IPS-18c (cell line): ENCODE measurements at regions not wholly inside any gene's neighbourhood (a gene's known extent, or its start where the extent isn't known, plus 50 kb on each side); places are given as distances from the start of the nearest gene placed in this dataset.

Experiments
- H3K4me3 ChIP-seq: 2 replicates; pipeline ENCODE4 v1.7.0; 2013; ENCODE audit warnings: low read depth, mild to moderate bottlenecking, low read length, moderate library complexity; ENCODE audit not compliant: insufficient read depth
- H3K9me3 ChIP-seq: one replicate; pipeline ENCODE4 v1.6.1; 2013; ENCODE audit warnings: mild to moderate bottlenecking, low read length, moderate library complexity; ENCODE audit not compliant: control insufficient read depth, insufficient read depth

DNA sequence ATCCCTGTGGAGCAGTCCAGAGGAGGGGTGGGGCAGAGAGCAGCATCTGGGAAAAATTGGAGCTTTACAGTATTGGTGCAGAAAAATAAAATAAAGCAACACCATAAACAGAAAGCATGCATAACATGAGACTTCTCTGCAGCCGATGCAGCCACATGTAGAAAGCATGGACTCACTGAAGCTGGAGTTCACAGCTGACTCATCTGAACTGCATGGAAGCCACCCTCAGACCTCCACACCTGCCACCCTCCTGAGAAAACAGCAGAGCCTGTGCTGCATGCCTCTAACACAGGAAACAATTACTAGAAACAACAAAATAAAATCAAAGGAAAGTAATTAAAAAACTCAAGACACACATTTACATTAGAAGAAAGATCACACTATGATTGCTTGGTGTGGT is 169.4 kb upstream of the ALKAL2 start:
- H3K9me3 ChIP-seq: peaks cover 2% of the 10 kb centered on the region
- H3K4me3 ChIP-seq: no peak overlapping the region

DNA sequence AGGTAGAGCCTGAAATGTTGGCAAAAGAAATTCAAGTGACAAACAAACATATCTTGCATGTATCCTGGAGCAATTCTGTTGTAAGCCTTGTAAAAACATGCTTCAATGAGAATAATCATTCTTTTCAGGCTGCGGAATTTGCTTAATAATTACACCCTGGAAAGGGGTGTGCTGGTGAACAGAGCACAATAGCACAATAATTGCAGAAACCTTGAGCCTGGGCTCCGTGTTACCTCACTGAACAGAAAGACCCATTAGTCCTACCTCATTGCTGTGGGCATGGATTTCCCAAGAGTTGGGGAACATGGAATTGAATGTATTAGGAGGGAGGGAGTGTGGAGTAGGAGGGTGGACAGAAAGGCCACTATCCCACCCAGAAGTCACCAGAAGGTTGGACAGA is 168.0 kb upstream of the ALKAL2 start:
- H3K9me3 ChIP-seq: peaks cover 2% of the 10 kb centered on the region
- H3K4me3 ChIP-seq: no peak overlapping the region

DNA sequence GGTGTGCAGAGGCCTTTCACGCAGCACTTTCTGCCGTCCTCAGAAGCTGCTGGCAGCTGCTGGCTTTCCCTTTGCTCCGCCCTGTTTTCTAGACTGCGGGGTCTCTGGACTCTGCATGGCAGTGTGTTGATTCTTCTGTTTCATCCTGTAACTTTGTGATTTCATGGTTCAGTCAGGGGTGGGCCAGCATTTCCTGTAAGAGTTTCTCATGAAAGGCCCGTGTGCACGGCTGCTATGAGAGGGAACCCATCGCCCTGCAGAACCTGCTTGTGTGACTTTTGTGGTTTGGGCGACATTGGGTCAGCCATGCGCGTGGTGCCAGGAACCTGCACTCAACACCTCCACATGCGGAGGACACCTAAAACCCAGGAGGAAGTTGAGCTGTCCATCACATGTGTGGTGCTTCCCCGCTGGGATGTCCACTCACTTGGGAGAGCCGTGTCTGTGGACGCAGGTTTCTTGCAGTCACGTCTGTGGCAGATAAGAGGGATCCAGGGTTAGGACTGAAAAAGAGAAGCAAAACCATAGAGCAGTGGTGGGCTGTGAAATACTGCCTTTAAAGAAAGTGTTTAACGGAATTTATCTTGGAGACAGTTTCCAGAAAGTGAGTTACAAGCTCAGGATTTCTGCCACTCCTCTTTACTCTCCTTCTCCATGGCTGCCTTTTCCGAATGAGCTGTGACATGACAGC is 167.3 kb upstream of the ALKAL2 start:
- Histone ChIP-seq H3K4me3 (no peak overlapping the region), H3K9me3 (peaks cover 2% of the 10 kb centered on the region)

DNA sequence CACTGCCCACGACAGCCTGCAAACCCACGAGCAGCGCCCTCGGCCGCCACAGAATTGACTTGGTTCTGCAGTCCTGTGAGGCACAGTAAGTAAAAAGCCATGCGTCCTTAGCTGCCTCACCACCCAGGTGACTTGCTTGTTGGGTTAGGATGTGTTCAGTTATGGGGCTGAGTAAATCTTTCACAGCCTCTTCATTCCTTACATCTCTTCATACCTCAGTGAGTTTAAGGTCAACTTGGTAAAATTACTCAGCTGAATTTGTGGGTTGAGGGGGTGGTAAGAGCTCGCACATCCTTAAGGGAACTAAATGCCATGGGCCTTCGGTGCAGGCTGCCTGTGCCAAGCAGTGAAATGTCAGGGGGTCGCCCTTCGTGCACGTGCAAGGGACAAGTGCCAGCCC is 165.2 kb upstream of the ALKAL2 start:
- no peak overlapping the region for H3K4me3 ChIP-seq
- H3K9me3 ChIP-seq: peaks cover 2% of the 10 kb centered on the region

DNA sequence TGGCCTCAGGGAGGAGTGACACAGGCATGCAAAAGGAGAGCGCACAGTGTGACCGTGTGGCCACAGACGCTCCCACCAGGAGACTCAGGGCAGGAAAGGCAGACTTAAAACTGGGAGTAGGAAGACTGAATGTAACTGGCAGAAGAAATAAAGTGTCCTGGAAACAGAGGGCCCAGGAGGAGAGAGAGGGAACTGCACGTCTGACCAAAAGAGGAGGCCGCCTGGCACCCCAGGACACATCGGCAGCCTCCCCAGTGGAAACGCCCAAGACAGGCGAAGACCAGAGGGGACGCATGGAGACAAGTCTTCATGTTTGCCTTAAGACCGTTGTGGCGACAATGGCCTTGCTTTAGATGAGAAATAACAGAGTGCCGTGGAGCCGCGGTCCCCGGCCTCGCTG is 163.6 kb upstream of the ALKAL2 start:
- Histone ChIP-seq H3K9me3 (peaks cover 2% of the 10 kb centered on the region), H3K4me3 (no peak overlapping the region)

DNA sequence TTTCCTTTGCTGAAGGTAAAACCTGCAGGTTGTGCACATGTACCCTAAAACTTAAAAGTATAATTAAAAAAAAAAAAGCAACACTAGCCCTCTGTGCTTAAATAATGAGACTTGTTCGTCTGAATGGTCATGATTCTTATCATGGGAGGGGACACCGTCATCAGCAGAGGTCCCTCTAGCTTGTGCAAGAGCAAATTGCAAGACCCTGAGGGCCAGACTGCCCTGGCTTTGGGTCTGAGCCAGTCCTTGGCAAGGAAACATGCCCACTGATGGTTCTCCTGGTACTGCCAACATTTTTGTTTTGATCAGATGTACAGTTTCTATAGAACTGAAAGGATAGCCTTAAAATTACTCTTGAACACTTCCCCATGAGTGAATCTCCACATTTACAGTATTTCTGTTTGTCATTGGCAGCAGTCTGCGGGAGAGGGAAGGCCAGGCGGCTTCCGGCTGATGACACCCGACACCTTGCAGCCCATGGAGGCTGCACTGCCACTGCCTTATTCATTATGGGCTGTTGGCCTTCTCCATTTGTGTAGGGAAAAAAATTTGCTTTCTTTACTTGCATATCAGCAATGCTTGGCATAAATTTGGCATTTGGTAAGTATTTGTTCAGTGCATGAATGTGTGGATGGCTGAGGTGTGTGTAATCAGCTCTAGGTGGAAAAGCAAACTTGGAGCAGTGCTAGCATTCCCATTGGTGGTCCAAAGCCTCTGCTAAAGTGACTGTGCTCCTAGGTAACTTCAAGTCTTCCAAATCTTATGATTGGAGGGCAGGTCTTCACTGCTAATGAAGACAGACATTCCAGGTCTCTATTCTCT is 161.6 kb upstream of the ALKAL2 start:
- Histone ChIP-seq H3K9me3 (no peaks in the 10 kb centered on the region), H3K4me3 (no peak overlapping the region)

DNA sequence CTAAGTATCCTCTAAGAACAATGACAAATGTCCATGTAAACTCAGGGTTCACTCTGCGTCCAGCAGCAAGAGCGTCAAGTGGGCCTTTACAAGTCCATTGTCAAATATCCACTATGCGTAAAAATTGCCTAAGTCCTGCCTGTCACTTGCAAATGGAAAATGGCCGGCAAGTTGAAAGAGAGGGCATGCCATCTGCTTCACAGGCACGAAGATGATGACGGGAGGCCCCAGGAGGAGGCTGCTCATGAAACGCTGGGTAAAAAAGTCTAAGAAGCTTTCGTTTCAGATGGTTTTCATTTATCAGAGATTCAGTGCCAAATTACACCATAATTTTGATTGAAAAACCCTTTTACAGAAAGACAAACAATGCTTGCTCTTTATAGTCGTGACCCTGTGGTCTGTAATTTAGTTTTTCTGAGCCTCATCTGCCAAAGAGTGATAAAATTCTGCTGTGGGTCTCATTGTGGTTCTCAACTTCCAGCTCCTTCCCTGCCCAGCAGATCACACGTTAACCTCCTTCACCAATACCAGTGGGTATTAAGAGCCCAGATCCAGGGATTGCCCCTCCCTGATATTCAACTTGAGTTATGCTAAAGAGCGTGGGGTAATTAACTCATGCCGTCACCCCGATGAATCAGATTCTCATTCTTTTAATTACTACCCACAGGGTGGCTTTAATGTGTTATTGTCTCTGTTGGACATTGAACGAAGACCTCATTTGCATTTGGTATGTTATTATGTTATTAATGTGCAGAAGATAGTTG is 160.2 kb upstream of the ALKAL2 start:
- Histone ChIP-seq H3K4me3 (no peak overlapping the region), H3K9me3 (no peaks in the 10 kb centered on the region)

DNA sequence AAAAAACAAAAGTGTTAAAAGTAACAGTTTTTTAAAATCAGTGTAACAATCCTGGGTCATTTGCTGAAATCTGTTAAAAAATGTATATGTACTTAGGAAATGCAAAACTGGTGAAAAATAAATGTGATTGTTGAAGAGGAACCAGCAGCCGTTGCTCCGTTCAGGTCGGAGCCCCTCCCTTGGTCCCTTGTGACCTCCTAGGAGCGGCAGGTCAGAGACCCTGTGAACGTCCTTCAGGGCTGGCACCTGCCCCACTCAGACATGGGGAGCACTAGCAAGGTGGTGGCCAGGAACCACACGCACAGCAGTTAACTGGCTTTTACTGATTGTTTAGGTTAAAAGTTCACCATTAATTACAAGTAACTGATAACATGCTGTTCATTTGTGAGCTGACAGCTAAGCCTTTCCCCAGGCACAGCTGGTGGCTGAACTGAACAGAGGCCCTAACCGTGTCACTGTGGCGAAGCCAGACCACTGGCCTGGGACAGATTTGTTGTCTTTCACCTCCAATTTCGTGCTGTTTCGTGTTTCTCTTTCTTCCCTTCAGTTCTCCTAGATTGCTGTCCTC is 159.2 kb upstream of the ALKAL2 start:
- Histone ChIP-seq H3K9me3 (no peaks in the 10 kb centered on the region), H3K4me3 (no peak overlapping the region)

DNA sequence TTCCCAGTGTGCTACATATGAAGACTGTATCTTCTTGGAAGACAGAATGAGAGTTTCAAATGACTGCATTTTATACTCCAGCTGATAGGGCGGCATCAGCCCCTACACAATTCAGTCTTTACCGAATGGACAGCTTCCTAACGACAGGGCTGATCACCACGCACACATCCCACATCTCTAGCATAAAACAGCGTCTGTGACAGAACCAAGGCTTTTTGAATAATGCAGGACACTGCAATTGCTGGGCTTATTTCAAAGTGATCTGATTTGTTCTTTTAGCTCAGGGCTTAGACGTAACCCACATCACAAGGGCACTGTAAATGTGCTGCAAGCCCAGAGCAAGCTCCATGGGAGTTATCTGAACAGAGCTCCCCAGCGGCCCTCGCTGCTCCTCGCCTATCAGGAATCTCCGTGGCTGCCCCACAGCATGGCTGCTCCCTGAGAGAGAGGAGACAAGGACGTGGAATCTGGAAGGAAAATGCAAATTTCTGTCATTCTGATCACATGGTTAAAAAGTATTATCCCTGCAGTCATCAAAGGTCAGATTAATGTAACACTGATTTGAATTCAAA is 158.5 kb upstream of the ALKAL2 start:
- H3K9me3 ChIP-seq: no peaks in the 10 kb centered on the region
- no peak overlapping the region for H3K4me3 ChIP-seq

DNA sequence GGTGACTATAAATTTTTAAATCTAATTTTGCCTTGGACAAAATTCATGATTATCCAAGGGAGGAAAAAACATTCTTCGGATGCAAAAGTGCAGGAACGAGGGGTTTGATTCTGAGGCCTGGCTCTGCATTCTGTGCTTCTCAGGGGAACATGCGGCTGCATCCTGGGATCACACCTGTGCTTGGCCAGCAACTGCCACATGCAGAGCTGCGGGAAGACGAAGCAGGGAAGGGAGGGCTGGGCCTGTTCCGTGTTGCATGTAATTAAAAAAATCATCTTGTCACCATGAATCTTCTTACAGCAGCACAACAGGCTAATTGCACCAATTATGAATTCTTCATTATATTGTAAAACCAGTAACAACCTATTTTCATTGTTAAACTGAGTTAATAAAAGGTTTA is 158.0 kb upstream of the ALKAL2 start:
- Histone ChIP-seq H3K9me3 (no peaks in the 10 kb centered on the region), H3K4me3 (no peak overlapping the region)

DNA sequence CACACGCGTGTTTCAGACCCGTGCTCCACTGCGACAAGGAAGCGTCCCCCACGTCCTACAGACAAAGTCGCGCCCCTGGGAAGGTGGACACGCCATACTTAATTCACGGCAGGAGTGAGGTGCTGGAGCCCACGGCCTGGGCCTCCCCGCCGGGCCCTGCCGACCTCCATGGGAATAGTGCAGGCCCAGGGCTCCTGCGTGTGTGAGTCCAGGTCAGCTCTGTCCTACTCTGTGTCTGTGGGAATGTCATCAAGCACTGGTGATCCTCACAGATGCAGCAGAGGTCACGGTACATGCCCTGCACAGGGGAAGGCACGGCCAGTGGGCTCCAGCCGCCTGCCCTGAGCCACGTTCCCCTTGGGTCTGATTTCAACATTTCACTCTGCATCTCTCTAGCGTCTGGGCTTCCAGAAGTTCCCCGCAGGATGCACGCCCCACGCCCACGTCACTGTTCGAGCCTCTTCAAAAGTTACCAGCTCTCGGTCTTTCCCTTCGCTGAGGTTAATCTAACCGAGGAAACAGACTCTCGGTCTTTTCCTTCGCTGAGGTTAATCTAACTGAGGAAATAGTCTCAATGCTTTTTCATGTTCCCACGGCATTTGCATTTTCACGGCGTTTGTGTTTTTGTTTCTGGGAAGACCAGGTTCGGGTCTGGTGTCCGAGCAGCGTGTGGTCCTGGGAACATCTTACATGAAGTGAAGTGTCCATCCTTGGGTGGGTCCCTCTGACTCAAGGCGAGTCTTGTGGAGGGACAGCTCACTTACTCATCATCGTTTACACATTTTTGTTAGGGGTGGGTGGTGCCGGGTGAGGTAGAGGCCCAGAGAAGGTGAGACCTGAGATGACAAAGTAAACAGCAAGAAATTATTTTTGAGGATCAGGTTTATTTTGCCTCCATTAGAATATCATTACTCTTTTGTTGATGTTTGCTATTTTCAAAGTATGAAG is 157.3 kb upstream of the ALKAL2 start:
- Histone ChIP-seq H3K9me3 (no peaks in the 10 kb centered on the region), H3K4me3 (no peak overlapping the region)

DNA sequence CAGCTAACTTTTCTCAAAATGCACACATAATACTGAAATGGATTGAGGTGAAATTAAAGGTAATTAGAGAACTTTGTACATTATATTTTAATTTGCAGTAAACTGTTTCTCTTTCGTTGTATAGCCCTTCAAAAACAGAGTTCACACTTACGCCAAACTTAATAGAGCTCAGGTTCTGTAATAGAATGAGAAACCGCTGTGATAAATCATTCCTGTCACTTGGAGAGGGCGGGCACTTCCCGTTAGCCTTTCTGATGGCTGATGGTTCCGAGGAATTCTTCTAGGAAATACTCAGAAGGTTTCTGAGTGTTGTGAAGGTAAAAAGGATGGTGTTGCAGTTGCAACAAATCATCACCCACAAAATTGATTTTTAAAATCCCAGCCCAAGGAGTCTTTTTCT is 155.8 kb upstream of the ALKAL2 start:
- H3K4me3 ChIP-seq: no peak overlapping the region

DNA sequence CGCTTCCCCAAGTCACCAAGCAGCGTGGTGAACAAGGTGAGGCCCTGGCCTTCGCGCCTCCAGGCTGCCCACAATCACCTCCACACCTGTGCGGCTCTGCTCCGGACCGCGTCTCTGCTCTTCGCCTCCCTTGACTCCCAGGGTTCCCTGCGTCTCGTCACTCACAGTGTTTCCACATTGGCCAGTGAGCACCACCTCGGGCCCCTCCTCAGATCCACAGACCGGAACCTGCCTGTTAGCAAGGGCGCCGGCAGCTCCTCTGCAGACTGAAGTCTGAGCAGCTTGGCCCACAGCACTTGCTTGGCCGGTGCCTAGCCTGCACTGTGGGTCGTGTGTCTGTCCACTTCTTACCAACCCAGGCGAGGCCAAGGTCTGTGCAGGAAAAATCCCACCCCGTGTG is 155.3 kb upstream of the ALKAL2 start:
- no peak overlapping the region for H3K4me3 ChIP-seq

More for the DNA sequence above, 155.8 kb upstream of the ALKAL2 start:
- no peaks in the 10 kb centered on the region for H3K9me3 ChIP-seq

DNA sequence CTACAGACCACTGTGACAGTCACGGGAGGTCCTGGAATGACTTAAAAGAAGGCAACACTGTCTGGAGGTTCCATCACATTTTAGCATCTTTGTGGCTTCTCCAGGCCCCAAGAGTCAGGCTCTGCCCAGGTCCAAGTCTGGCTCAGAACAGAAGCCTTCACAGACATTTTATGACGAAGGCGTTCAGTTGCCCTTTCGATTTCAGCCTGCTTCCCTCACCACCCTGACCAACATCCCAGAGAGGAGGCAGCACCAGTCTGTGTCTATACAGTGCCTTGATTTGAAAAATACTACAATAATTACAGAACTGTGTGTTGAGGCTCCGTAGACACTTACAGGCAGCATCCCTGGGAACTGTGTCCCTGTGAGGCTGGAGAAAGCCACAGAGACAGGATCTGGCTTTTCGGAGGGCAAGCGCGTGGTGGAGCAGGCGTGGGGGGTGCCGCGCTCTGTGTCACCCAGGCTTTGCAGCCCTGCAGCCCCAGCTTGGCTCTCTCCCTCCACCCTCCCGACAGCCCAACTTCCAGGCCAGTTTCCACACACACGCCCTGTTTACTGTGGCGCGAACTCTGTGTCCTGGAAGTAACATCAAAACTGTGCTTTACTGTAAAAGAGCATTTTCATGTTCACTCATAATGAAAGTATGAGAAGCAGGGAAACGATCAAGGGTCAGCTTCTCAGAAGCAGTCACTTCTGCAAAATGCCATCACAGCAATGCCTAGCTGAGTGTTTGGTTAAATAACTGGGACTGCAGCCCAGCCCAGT is 153.5 kb upstream of the ALKAL2 start:
- Histone ChIP-seq H3K4me3 (no peak overlapping the region), H3K9me3 (no peaks in the 10 kb centered on the region)

More for the DNA sequence above, 155.3 kb upstream of the ALKAL2 start:
- H3K9me3 ChIP-seq: no peaks in the 10 kb centered on the region

DNA sequence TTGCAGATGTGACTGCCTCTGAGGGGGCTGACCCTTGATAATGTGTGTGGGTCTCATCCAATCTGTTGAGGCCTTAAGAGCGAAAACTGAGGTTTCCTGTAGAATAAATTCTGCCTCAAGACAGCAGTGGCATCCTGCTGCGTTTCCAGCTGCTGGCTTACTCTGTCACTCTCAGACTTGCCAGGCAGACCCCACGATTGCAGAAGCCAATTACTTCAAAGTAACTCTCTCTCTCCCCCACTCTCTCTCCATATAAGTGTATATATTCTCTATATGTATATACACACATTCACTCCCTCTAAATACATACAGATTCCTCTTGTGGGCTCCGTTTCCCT is 152.5 kb upstream of the ALKAL2 start:
- Histone ChIP-seq H3K9me3 (no peaks in the 10 kb centered on the region), H3K4me3 (no peak overlapping the region)
